ENCODE measurements at regions not wholly inside any gene's neighbourhood (a gene's known extent, or its start where the extent isn't known, plus 50 kb on each side); places are given as distances from the start of the nearest gene placed in this dataset.

GRCh38 chr20:54321352-54322087 is 113.6 kb downstream of the PFDN4 start:
- TF ChIP-seq SP1 (CRISPR knock-in tag; conservative IDR thresholded peaks at IDR 0.05) (no peak), ATF2 (CRISPR knock-in tag; IDR thresholded peaks at IDR 0.05; ENCODE audit: borderline replicate concordance, low read depth) (no peak), TEAD4 (CRISPR knock-in tag; IDR thresholded peaks at IDR 0.05) (no peak), E2F5 (CRISPR knock-in tag; IDR thresholded peaks at IDR 0.05) (no peak), HMGXB4 (CRISPR knock-in tag; IDR thresholded peaks at IDR 0.05) (no peak), NR3C1 (CRISPR knock-in tag; conservative IDR thresholded peaks at IDR 0.05; ENCODE audit: low read depth) (no peak), TCF7 (CRISPR knock-in tag; IDR thresholded peaks at IDR 0.05; ENCODE audit: low read depth) (no peak), CREB1 (CRISPR knock-in tag; IDR thresholded peaks at IDR 0.05) (no peak), JUN (CRISPR knock-in tag; IDR thresholded peaks at IDR 0.05) (no peak)
- TF ChIP-seq, protein P1, sequence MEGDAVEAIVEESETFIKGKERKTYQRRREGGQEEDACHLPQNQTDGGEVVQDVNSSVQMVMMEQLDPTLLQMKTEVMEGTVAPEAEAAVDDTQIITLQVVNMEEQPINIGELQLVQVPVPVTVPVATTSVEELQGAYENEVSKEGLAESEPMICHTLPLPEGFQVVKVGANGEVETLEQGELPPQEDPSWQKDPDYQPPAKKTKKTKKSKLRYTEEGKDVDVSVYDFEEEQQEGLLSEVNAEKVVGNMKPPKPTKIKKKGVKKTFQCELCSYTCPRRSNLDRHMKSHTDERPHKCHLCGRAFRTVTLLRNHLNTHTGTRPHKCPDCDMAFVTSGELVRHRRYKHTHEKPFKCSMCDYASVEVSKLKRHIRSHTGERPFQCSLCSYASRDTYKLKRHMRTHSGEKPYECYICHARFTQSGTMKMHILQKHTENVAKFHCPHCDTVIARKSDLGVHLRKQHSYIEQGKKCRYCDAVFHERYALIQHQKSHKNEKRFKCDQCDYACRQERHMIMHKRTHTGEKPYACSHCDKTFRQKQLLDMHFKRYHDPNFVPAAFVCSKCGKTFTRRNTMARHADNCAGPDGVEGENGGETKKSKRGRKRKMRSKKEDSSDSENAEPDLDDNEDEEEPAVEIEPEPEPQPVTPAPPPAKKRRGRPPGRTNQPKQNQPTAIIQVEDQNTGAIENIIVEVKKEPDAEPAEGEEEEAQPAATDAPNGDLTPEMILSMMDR (IDR thresholded peaks at IDR 0.05): no peak
- TF ChIP-seq, protein P2, sequence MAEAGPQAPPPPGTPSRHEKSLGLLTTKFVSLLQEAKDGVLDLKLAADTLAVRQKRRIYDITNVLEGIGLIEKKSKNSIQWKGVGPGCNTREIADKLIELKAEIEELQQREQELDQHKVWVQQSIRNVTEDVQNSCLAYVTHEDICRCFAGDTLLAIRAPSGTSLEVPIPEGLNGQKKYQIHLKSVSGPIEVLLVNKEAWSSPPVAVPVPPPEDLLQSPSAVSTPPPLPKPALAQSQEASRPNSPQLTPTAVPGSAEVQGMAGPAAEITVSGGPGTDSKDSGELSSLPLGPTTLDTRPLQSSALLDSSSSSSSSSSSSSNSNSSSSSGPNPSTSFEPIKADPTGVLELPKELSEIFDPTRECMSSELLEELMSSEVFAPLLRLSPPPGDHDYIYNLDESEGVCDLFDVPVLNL (CRISPR knock-in tag; IDR thresholded peaks at IDR 0.05; ENCODE audit: borderline replicate concordance, low read depth): no peak
- TF ChIP-seq, protein P3, sequence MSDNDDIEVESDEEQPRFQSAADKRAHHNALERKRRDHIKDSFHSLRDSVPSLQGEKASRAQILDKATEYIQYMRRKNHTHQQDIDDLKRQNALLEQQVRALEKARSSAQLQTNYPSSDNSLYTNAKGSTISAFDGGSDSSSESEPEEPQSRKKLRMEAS (CRISPR knock-in tag; IDR thresholded peaks at IDR 0.05): no peak
- TF ChIP-seq, protein P4, sequence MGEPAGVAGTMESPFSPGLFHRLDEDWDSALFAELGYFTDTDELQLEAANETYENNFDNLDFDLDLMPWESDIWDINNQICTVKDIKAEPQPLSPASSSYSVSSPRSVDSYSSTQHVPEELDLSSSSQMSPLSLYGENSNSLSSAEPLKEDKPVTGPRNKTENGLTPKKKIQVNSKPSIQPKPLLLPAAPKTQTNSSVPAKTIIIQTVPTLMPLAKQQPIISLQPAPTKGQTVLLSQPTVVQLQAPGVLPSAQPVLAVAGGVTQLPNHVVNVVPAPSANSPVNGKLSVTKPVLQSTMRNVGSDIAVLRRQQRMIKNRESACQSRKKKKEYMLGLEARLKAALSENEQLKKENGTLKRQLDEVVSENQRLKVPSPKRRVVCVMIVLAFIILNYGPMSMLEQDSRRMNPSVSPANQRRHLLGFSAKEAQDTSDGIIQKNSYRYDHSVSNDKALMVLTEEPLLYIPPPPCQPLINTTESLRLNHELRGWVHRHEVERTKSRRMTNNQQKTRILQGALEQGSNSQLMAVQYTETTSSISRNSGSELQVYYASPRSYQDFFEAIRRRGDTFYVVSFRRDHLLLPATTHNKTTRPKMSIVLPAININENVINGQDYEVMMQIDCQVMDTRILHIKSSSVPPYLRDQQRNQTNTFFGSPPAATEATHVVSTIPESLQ (CRISPR knock-in tag; IDR thresholded peaks at IDR 0.05): no peak
